GM12864 (cell line): ENCODE measurements at regions not wholly inside any gene's neighbourhood (a gene's known extent, or its start where the extent isn't known, plus 50 kb on each side); places are given as distances from the start of the nearest gene placed in this dataset.
A peak's percentile ranks its signal among the peaks of the same experiment; 100 is the strongest.

ENCODE experiments used
- DNase-seq: peaks from one replicate; pipeline ENCODE4 v3.0.0-alpha.2; 2011; ENCODE audit warnings: low read depth
- H3K4me3 ChIP-seq: 2 replicates; pipeline ENCODE4 v1.5.1; 2011; ENCODE audit warnings: mild to moderate bottlenecking, low read depth, low read length, control low read depth
- CTCF ChIP-seq: IDR thresholded peaks from 2 replicates; pipeline ENCODE4 v1.5.1; 2011; ENCODE audit warnings: low read depth, mild to moderate bottlenecking, moderate library complexity, low read length, control low read depth, inconsistent platforms; ENCODE audit errors: missing control alignments

- TF ChIP-seq CTCF, result no peak
- DNase-seq, result no peak
- H3K4me3 ChIP-seq, result no peak overlapping the region
Observed at GRCh38 chr4:184324939-184325477, 107.3 kb upstream of the ENPP6 start.

GRCh38 chr4:184322328-184323025 is 104.8 kb upstream of the ENPP6 start:
- no peak for DNase-seq
- no peak for TF ChIP-seq CTCF
- H3K4me3 ChIP-seq, result no peak overlapping the region

- no peak for TF ChIP-seq CTCF
- H3K4me3 ChIP-seq, result no peak overlapping the region
- no peak for DNase-seq
Observed at GRCh38 chr4:184320631-184321030, 103.0 kb upstream of the ENPP6 start.

GRCh38 chr4:184318852-184319251 is 101.2 kb upstream of the ENPP6 start:
- no peak for DNase-seq
- H3K4me3 ChIP-seq, result peak overlapping the region; percentile 9; the same call in 1 of the 2 replicates
- no peak for TF ChIP-seq CTCF

- no peak for TF ChIP-seq CTCF
- H3K4me3 ChIP-seq, result no peak overlapping the region
- DNase-seq, result no peak
Observed at GRCh38 chr4:184317234-184317918, 99.7 kb upstream of the ENPP6 start.

GRCh38 chr4:184316821-184317220 is 99.1 kb upstream of the ENPP6 start:
- TF ChIP-seq CTCF, result no peak
- DNase-seq, result no peak
- no peak overlapping the region for H3K4me3 ChIP-seq
